HepG2 (cell line): ENCODE measurements at regions not wholly inside any gene's neighbourhood (a gene's known extent, or its start where the extent isn't known, plus 50 kb on each side); places are given as distances from the start of the nearest gene placed in this dataset.

Source experiments
- ATAC-seq: fragments of 200-7000 bp; cut with Tn5 transposase; 3 replicates; pipeline ENCODE4 v1.9.1; 2020; ENCODE audit warnings: mild to moderate bottlenecking, moderate library complexity
- BruUV-seq: library from RNA; stranded (reverse); fragments of 400-500 nt; replicated peaks from 2 replicates; lab custom pipeline; 2021; lab: Mats Ljungman, UMichigan
- CTCF ChIA-PET: fragments of 300-600 bp; formaldehyde crosslinking; extraction: SDS; loops from one replicate; lab custom pipeline; 2021; ENCODE audit warnings: low total read pairs, inconsistent platforms, low intra/inter-chr PET ratio; lab: Yijun Ruan, JAX
- POLR2A ChIA-PET: fragments of 350-600 bp; sonication (Branson Sonifier 250); formaldehyde crosslinking; loops from one replicate; lab custom pipeline; 2020; ENCODE audit warnings: antibody characterized with exemption, inconsistent platforms; lab: Yijun Ruan, JAX
- DNase-seq: peaks from one replicate; pipeline ENCODE4 v3.0.0-alpha.2; 2015; ENCODE audit warnings: low spot score
- FAIRE-seq: peaks from 3 replicates; lab custom pipeline; 2011; peaks lifted over from hg19 to GRCh38; lab: Jason Lieb, UNC
- H2AFZ ChIP-seq: one replicate; pipeline ENCODE4 v1.6.1; 2011; ENCODE audit warnings: low read length, inconsistent platforms
- H3K27ac ChIP-seq: fragments of 300-600 bp; 3 replicates; pipeline ENCODE4 v1.8.0; 2011; ENCODE audit warnings: mixed run types, mild to moderate bottlenecking, mixed read lengths, low read length, inconsistent platforms; ENCODE audit not compliant: insufficient read depth; ENCODE audit errors: extremely low read length
- H3K27me3 ChIP-seq, 2 experiments: fragments of 200-600 bp in 1 of 2; 2 replicates in 1 of 2; 3 replicates in 1 of 2; pipeline versions ENCODE4 v1.6.0 to v1.8.0; 2011; ENCODE audit warnings: low read length in 2 of 2, mild to moderate bottlenecking in 2 of 2, moderate library complexity in 2 of 2, inconsistent platforms in 1 of 2; ENCODE audit not compliant: insufficient read depth in 2 of 2, control insufficient read depth in 1 of 2
- H3K36me3 ChIP-seq, 2 experiments: fragments of 200-600 bp in 1 of 2; replicated peaks in 1 of 2; 2 replicates in 1 of 2; 3 replicates in 1 of 2; pipeline versions ENCODE4 v1.5.1 to v1.8.0; 2011; ENCODE audit warnings: low read length in 2 of 2, inconsistent platforms in 1 of 2; ENCODE audit not compliant: insufficient read depth in 2 of 2, control insufficient read depth in 1 of 2
- H3K4me1 ChIP-seq: 2 replicates; pipeline ENCODE4 v1.5.1; 2012; ENCODE audit warnings: low read length, inconsistent platforms; ENCODE audit not compliant: insufficient read depth
- H3K4me2 ChIP-seq: 2 replicates; pipeline ENCODE4 v1.6.0; 2011; ENCODE audit warnings: low read depth, low read length, inconsistent platforms
- H3K4me3 ChIP-seq, 3 experiments: fragments of 200-600 bp in 1 of 3; sonication (generic), shearing (Covaris generic) in 1 of 3; replicated peaks in 1 of 3; 2 replicates each; pipeline ENCODE4 v1.5.1; 2011 to 2016; ENCODE audit warnings: low read length in 3 of 3, inconsistent platforms in 2 of 3, low read depth in 2 of 3, mild to moderate bottlenecking in 2 of 3, control low read depth in 1 of 3, mixed read lengths in 1 of 3; ENCODE audit not compliant: insufficient read depth in 1 of 3
- H3K79me2 ChIP-seq: one replicate; pipeline ENCODE4 v1.6.1; 2011; ENCODE audit warnings: low read length, inconsistent platforms; ENCODE audit not compliant: insufficient read depth
- H3K9ac ChIP-seq: 2 replicates; pipeline ENCODE4 v1.6.0; 2011; ENCODE audit warnings: mild to moderate bottlenecking, low read depth, low read length, inconsistent platforms; ENCODE audit not compliant: insufficient read depth
- H3K9me3 ChIP-seq: 2 replicates; pipeline ENCODE4 v1.5.1; 2012; ENCODE audit warnings: mild to moderate bottlenecking, low read length
- H4K20me1 ChIP-seq: 2 replicates; pipeline ENCODE4 v1.6.0; 2011; ENCODE audit warnings: inconsistent platforms, mild to moderate bottlenecking, low read length, moderate library complexity; ENCODE audit not compliant: insufficient read depth
- BORCS8-MEF2B ChIP-seq: sonication (generic); formaldehyde crosslinking; IDR thresholded peaks from 2 replicates; pipeline ENCODE4 v1.8.0; 2022; ENCODE audit warnings: mild to moderate bottlenecking, missing genetic modification reagents
- MED8 ChIP-seq: sonication (generic); formaldehyde crosslinking; IDR thresholded peaks from 2 replicates; pipeline ENCODE4 v1.8.1; 2023; ENCODE audit warnings: mild to moderate bottlenecking, missing genetic modification reagents; ENCODE audit not compliant: insufficient replicate concordance
- NCOA5 ChIP-seq: sonication (generic); formaldehyde crosslinking; IDR thresholded peaks from 2 replicates; pipeline ENCODE4 v1.4.0; 2020; ENCODE audit warnings: missing genetic modification reagents
- NFYB ChIP-seq: sonication (generic); formaldehyde crosslinking; IDR thresholded peaks from 2 replicates; pipeline ENCODE4 v1.4.0; 2020; ENCODE audit warnings: missing genetic modification reagents
- PPARG ChIP-seq: conservative IDR thresholded peaks from 2 replicates; pipeline ENCODE4 v1.6.1; 2016; ENCODE audit warnings: missing biosample characterization, missing genetic modification reagents
- RCOR2 ChIP-seq: IDR thresholded peaks from 2 replicates; pipeline ENCODE4 v1.6.1; 2016; ENCODE audit warnings: missing biosample characterization, missing genetic modification reagents
- WIZ ChIP-seq: sonication (generic); formaldehyde crosslinking; IDR thresholded peaks from 2 replicates; pipeline ENCODE4 v1.5.1; 2020; ENCODE audit warnings: mild to moderate bottlenecking, missing genetic modification reagents
- ZC3H13 ChIP-seq: sonication (generic); formaldehyde crosslinking; IDR thresholded peaks from 2 replicates; pipeline ENCODE4 v1.8.1; 2023; ENCODE audit warnings: mild to moderate bottlenecking, missing genetic modification reagents, moderate library complexity
- ZKSCAN8 ChIP-seq: IDR thresholded peaks from 2 replicates; pipeline ENCODE4 v1.6.1; 2016; ENCODE audit warnings: borderline replicate concordance, missing genetic modification reagents, missing compliant biosample characterization
- ZNF7 ChIP-seq: IDR thresholded peaks from 2 replicates; pipeline ENCODE4 v1.6.1; 2016; ENCODE audit warnings: missing biosample characterization, missing genetic modification reagents
- ZSCAN22 ChIP-seq: sonication (generic); formaldehyde crosslinking; IDR thresholded peaks from 2 replicates; pipeline ENCODE4 v1.4.0; 2020; ENCODE audit warnings: mild to moderate bottlenecking, missing genetic modification reagents
- WGBS: methylation state at CpG from one replicate; pipeline ENCODE4 v1.1.6; 2017; ENCODE audit warnings: low lambda C conversion rate; 5-methylcytosine and 5-hydroxymethylcytosine counted together
- in situ Hi-C: cut with HindIII; loops from 2 replicates; pipeline ENCODE4 v1.10.0; 2017; ENCODE audit warnings: low pct_unique_long_range_greater_than_20kb; ENCODE audit not compliant: extremely low pct_ligation_motif_present
- intact Hi-C: fragments of 100-400 bp; cut with micrococcal nuclease; formaldehyde crosslinking; loops from one replicate; pipeline ENCODE4 v1.10.0; 2022; ENCODE audit not compliant: unreplicated experiment
- TF ChIP-seq, protein P1 (sequence below): sonication (generic); formaldehyde crosslinking; IDR thresholded peaks from 2 replicates; pipeline ENCODE4 v1.5.0; 2020; ENCODE audit warnings: missing genetic modification reagents
- TF ChIP-seq, protein P2 (sequence below): sonication (generic); formaldehyde crosslinking; IDR thresholded peaks from 2 replicates; pipeline ENCODE4 v1.5.1; 2020; ENCODE audit warnings: missing genetic modification reagents, mild to moderate bottlenecking, borderline replicate concordance
- TF ChIP-seq, protein P3 (sequence below): IDR thresholded peaks from 2 replicates; pipeline ENCODE4 v1.6.1; 2016; ENCODE audit warnings: low read depth, control low read depth
- TF ChIP-seq, protein P4 (sequence below): sonication (generic); formaldehyde crosslinking; IDR thresholded peaks from 2 replicates; pipeline ENCODE4 v1.4.0; 2020; ENCODE audit warnings: mild to moderate bottlenecking, missing genetic modification reagents

DNA sequence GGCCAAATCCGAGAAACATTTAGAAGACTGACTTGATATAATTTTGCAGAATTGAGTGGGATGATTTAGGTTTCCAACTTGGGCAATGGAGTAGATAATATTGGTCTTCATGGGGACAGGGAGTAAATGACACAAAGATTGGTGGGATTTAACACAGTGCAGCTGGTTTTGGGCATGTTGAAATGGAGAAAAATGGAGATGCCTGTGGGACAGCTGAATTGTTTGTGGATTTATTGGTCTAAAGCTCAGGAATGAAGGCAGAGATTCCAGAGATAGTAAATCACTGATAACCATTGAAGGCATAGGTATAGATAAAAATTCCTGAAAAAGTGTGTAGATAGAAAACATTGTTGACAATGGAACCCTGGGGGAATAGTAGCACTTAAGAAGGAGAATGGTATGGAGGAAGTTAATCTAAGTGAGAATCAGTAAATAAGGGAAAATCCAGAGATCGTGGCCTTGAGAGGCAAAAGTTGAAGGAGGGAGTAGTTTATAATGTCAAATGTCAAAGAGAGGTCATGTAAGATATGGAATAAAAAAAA, 120.9 kb upstream of the ATP2B1 start:
- DNase-seq (no peak), FAIRE-seq (no peak), ATAC-seq (no peak)
- no peaks in the 10 kb centered on the region for H3K36me3 ChIP-seq
- no peak overlapping the region for H3K4me2 ChIP-seq
- H3K9me3 ChIP-seq = no peaks in the 10 kb centered on the region
- no peaks in the 10 kb centered on the region for H3K79me2 ChIP-seq
- no peaks in the 10 kb centered on the region for H3K27me3 ChIP-seq
- TF ChIP-seq WIZ (CRISPR knock-in tag) (no peak), ZNF7 (CRISPR knock-in tag) (no peak), ZC3H13 (CRISPR knock-in tag) (no peak), RCOR2 (CRISPR knock-in tag) (no peak), ZKSCAN8 (CRISPR knock-in tag) (no peak), MED8 (CRISPR knock-in tag) (no peak), NFYB (CRISPR knock-in tag) (no peak), PPARG (CRISPR knock-in tag) (no peak), ZSCAN22 (CRISPR knock-in tag) (no peak), NCOA5 (no peak), BORCS8-MEF2B (CRISPR knock-in tag) (no peak)
- TF ChIP-seq, protein P1, sequence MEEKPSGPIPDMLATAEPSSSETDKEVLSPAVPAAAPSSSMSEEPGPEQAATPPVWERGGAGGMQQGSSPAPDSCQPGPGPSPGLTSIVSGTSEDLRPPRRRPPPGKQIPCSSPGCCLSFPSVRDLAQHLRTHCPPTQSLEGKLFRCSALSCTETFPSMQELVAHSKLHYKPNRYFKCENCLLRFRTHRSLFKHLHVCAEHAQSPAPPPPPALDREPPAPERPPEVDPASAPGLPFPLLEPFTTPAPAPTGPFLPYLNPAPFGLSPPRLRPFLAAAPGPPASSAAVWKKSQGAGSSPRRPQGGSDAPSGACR (CRISPR knock-in tag) = no peak
- TF ChIP-seq, protein P2, sequence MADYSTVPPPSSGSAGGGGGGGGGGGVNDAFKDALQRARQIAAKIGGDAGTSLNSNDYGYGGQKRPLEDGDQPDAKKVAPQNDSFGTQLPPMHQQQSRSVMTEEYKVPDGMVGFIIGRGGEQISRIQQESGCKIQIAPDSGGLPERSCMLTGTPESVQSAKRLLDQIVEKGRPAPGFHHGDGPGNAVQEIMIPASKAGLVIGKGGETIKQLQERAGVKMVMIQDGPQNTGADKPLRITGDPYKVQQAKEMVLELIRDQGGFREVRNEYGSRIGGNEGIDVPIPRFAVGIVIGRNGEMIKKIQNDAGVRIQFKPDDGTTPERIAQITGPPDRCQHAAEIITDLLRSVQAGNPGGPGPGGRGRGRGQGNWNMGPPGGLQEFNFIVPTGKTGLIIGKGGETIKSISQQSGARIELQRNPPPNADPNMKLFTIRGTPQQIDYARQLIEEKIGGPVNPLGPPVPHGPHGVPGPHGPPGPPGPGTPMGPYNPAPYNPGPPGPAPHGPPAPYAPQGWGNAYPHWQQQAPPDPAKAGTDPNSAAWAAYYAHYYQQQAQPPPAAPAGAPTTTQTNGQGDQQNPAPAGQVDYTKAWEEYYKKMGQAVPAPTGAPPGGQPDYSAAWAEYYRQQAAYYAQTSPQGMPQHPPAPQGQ (CRISPR knock-in tag) = no peak
- TF ChIP-seq, protein P3, sequence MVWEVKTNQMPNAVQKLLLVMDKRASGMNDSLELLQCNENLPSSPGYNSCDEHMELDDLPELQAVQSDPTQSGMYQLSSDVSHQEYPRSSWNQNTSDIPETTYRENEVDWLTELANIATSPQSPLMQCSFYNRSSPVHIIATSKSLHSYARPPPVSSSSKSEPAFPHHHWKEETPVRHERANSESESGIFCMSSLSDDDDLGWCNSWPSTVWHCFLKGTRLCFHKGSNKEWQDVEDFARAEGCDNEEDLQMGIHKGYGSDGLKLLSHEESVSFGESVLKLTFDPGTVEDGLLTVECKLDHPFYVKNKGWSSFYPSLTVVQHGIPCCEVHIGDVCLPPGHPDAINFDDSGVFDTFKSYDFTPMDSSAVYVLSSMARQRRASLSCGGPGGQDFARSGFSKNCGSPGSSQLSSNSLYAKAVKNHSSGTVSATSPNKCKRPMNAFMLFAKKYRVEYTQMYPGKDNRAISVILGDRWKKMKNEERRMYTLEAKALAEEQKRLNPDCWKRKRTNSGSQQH (CRISPR knock-in tag) = no peak
- TF ChIP-seq, protein P4, sequence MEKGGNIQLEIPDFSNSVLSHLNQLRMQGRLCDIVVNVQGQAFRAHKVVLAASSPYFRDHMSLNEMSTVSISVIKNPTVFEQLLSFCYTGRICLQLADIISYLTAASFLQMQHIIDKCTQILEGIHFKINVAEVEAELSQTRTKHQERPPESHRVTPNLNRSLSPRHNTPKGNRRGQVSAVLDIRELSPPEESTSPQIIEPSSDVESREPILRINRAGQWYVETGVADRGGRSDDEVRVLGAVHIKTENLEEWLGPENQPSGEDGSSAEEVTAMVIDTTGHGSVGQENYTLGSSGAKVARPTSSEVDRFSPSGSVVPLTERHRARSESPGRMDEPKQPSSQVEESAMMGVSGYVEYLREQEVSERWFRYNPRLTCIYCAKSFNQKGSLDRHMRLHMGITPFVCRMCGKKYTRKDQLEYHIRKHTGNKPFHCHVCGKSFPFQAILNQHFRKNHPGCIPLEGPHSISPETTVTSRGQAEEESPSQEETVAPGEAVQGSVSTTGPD = no peak
- in situ Hi-C loops (no loop called here), intact Hi-C loops (no loop called here)
- 3% methylated on average over 2 of the region's 2 CpGs for WGBS
- H4K20me1 ChIP-seq = no peaks in the 10 kb centered on the region
- CTCF ChIA-PET = no interaction called here
- H3K4me1 ChIP-seq = no peaks in the 10 kb centered on the region
- POLR2A ChIA-PET = no interaction called here
- no TSS peak for BruUV-seq
- no peak overlapping the region for H2AFZ ChIP-seq
- no peak overlapping the region for H3K4me3 ChIP-seq
- H3K27ac ChIP-seq = no peak overlapping the region
- no peak overlapping the region for H3K9ac ChIP-seq
